Ramos (cell line): ENCODE measurements at regions not wholly inside any gene's neighbourhood (a gene's known extent, or its start where the extent isn't known, plus 50 kb on each side); places are given as distances from the start of the nearest gene placed in this dataset.

ENCODE experiments used
- in situ Hi-C: fragments of 300-500 bp; cut with MboI; formaldehyde crosslinking; loops from one replicate; pipeline ENCODE4 v1.14.3; 2022; ENCODE audit warnings: low sequenced_read_pairs; ENCODE audit not compliant: unreplicated experiment

DNA sequence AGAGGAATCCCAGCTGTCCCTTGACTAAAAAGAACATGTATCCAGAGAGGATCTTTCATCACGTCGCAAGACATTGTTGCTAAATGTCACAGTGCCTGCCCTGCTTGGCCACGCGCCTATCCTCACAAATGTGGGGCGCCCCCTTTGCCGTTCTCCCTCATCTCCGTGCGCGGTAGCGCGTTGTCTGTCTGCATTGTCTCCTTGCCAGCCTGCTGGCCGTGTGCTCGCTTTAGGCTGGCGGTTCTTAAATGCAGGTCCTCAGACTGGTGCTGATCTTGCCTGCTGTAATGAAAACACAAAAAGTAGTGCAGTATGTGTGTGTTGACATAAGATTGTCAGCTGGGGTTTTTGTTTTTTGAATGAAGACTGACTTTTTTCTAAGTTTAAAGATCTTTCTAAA, 198.2 kb upstream of the RGS6 start:
- in situ Hi-C loops, result no loop called here

GRCh38 chr14:71734885-71735284, 197.3 kb upstream of the RGS6 start:
- in situ Hi-C loops, result no loop called here

- in situ Hi-C loops, result no loop called here
These were observed 194.5 kb upstream of the RGS6 start for GRCh38 chr14:71737760-71738159.

DNA sequence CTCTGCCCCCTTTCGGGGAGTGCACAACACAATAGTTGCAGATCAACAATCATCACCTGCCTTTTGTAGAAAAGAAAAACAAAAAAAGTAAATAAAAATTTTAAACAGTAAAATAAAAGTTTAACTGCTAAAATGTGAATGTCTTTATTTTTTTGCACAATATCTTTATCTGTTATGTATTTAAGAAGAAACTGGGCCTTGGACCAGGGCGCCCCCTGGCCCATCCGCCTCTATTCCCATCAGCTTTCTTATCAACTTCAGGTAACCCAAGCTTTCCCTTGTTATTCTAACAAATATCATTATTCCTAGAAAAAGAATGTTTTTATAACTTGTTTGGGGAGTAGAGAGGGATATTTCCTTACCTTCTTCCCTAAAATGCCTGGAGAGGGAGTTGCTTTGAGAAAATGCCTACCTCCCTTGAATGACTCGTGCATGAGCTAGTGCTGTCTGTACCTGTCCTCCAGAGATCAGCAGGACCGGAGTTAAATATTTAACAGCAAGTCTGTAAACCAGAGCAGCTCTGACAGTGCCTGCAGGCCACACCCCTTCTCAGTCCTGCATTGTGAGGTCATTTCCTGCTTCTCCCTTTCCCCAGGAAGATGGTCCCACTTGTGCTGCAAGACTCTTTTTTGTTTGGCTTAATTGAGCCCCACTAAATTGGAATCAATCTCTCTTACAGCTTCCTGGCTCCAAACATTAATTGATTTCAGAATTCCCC, 192.8 kb upstream of the RGS6 start:
- in situ Hi-C loops, result no loop called here

- in situ Hi-C loops, result no loop called here
These were observed 191.0 kb upstream of the RGS6 start for GRCh38 chr14:71741241-71741640.

DNA sequence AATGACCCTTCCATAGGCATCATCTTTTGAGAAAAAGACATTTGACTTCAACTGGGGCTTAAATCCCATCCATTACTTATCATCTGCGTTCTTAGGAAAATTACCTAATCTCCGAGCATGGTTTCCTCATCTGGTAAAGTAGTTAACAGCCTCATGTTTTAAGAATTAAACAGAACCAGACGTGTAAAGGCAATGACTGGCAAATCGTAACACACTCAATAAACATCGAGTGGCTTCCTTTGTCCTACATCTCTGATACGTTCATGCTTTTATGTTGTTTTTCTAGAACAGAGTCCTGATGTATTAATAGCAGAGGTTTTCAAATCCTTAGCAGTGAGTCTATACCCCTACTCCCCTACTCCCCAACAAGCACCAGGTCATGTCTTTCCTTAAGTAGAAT, 189.7 kb upstream of the RGS6 start:
- in situ Hi-C loops, result no loop called here

DNA sequence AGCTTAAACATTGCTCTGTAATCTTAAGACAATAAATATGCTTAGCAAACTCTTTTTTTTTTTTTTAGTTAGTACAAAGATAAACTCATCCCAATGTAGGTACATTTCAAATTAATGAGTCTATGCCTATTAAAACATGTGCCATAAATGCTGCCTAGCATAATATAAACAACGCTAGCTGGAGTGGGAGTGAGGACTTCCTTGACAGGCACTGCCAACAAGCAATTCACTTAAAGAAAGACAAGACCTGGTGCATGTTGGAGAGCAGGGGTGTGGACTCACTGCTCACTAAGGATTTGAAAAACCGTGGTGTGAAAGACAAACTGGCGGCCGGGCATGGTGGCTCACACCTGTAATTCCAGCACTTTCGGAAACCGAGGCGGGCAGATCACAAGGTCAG, 187.2 kb upstream of the RGS6 start:
- in situ Hi-C loops, result no loop called here

- in situ Hi-C loops, result no loop called here
These were observed 184.0 kb upstream of the RGS6 start for GRCh38 chr14:71748196-71748595.

DNA sequence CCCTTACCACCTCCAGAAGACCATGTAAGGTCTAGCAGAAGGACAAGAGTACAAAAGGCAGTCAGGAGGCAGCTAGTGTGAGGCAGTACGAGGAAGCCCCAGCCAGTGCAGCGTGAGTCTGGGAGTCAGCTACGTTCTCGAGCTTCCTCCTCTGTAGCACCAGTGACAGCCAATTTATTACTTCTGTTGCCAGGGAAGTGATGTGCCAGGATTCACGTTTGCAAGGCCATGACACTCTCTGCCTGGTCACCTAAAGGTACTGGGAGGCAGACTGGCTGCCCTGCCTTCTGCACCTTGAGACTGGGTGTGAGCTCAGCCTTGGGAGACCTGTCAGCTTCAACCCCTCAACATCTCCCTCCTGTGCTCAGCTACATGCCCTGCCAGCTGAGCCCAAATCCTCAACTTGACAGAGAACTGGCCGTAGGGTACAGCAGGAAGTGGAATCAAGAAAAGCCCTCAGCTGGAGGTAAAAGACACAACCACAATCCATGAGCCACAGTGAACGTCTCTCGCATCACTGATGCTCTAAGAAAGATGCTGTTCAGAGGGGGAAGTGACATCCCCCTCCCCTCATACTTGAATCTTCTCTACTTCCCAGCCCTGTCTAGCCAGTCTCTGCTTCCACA, 182.5 kb upstream of the RGS6 start:
- in situ Hi-C loops, result loop anchor here (5.0 kb wide), 1 partner anchor 602 kb away; no protein-coding TSS in a partner anchor

- in situ Hi-C loops, result loop anchor here (5.0 kb wide), 1 partner anchor 604 kb away; no protein-coding TSS in a partner anchor
These were observed 181.0 kb upstream of the RGS6 start for GRCh38 chr14:71751264-71751663.

DNA sequence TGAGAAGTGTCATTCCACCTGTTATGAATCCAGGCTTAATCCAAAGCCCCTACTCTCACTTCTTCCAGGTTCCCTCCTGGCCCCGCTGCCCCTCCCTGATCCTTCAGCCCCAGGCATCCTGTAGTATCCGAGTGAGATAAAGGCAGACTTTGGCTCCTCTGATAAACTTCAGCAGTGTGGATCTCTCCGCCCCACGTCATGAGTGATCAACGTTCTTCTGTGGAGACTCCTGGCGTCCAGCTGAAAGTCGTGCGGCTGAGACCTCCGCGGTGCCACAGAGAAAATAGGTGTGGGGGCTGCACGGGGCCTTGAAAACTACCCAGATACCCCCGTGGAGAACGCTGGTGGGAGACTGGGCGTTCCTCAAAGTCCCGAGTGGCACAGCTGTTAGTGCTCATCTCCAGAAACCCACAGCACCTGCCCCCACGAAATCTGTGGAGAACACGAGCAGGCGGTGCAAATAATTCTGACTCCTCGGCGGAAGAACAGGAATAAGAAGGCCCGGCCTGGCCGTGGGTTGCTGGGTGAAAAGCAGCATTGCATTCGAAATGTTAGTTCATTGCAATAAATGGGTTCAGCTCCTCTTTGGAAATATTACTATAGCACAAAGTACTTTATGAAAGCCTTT, 180.0 kb upstream of the RGS6 start:
- in situ Hi-C loops, result loop anchor here (5.0 kb wide), 1 partner anchor 605 kb away; no protein-coding TSS in a partner anchor

- in situ Hi-C loops, result loop anchor here (5.0 kb wide), 1 partner anchor 606 kb away; no protein-coding TSS in a partner anchor
These were observed 179.0 kb upstream of the RGS6 start for GRCh38 chr14:71753126-71753830.

DNA sequence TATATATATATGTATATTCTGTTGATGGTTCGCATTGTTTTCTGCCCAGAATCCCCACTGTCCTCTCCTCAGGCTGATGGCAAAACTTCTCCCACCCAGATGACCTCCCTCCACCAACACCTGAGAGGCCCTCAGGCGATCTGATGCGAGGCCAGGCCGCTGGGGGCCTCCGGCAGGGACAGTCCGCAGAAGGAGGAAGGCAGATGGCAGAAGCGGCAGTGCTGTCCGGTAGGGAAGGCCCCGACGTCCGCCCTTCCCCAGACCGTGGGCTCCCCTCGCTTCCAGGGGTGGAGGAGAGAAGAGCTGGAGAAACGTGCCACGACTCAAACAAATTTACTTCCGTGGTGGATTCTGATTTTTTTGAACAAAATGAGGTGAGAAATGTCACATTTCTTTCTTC, 178.3 kb upstream of the RGS6 start:
- in situ Hi-C loops, result loop anchor here (5.0 kb wide), 1 partner anchor 607 kb away; no protein-coding TSS in a partner anchor

GRCh38 chr14:71754422-71755095, 177.7 kb upstream of the RGS6 start:
- in situ Hi-C loops, result loop anchor here (5.0 kb wide), 1 partner anchor 607 kb away; no protein-coding TSS in a partner anchor

GRCh38 chr14:71758229-71758951, 173.8 kb upstream of the RGS6 start:
- in situ Hi-C loops, result no loop called here

DNA sequence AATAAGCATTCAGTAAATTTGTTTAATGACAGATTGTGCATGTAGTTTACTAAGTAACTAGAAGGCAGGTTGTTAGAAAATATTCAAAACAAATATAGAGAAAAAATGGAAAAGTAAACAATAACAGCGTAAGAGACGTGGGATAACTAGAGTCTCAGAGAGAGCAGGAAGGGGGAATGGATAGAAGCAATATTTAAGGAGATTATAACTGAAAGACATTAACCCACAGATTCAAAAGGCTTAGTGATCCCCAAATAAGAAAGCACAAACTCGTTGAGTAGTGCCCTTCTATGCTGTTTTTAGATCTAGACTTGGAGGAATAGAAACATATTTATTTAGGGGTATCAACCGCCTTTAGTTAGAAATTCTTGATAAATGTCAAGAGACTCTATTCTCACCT, 169.7 kb upstream of the RGS6 start:
- in situ Hi-C loops, result no loop called here

DNA sequence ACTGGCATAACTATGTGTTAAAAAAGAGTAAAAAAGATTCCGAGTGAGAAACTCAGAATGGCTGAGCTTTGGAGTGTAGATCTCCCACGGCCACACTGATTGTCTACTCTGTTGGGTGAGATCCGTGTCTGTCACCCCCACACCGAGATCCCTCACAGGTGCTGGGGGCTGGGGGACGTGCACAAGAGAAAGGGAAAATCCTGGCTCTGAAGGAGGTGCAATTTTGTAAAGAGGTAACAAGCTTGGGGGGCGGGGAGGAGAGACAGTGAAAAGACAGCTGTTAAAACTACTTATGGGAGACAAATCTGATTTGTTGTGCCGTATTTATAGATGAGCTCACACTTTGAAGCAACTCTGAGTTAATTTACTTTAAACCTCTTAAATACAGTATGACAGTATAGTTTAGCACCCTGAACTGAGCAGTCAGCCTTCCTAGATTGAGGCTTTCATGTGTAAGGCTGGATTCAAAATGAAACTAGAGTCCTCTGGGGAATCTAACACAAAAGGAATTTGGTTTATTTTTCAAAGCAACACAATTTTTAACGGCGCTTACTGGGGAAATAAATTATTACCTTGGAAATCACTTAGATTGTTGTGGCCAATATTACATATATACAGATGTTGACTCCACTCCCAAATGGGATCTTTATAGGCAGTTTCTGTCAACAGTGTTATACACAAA, 167.4 kb upstream of the RGS6 start:
- in situ Hi-C loops, result no loop called here

- in situ Hi-C loops, result no loop called here
These were observed 166.7 kb upstream of the RGS6 start for GRCh38 chr14:71765505-71765904.

DNA sequence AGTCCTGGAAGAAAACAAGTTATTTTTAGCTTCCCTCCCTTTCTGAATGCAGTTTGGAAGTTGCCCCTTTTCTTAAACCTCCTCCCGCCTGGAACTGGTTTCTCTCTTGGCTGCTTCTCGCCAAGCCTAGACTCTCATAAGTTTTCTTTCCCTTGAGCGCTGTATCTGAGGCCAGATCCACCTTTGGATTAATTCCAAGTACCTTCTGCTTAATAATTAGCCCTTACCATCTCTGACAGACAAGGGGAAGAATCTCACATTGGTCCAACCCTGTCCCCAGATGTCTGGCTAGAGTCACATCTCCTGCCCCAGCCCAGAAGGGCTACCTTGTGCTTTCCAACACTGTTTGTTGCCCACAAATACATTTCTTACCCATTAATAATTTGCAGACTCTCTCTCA, 161.8 kb upstream of the RGS6 start:
- in situ Hi-C loops, result no loop called here
